Lung (tissue), 11 donors: ENCODE measurements at regions not wholly inside any gene's neighbourhood (a gene's known extent, or its start where the extent isn't known, plus 50 kb on each side); places are given as distances from the start of the nearest gene placed in this dataset.

ENCODE experiments used
- ATAC-seq: fragments of 200-7000 bp; cut with Tn5 transposase; one replicate; pipeline ENCODE4 v1.9.1; 2020; ENCODE audit warnings: moderate number of reproducible peaks; ENCODE audit not compliant: insufficient read depth, low FRiP score
- DNase-seq, 3 donors: peaks; one replicate each; pipeline ENCODE4 v3.0.0-alpha.2; 2013 to 2017
- H3K27ac ChIP-seq, 2 donors: one replicate each; pipeline ENCODE4 v1.5.1; 2013; ENCODE audit warnings: mild to moderate bottlenecking in 2 of 2, moderate library complexity in 2 of 2, control low read depth in 1 of 2, inconsistent platforms in 1 of 2, low read depth in 1 of 2, low read length in 1 of 2
- H3K27me3 ChIP-seq, 3 donors: one replicate each; pipeline ENCODE4 v1.5.1; 2013; ENCODE audit warnings: low read length in 2 of 3; ENCODE audit not compliant: control insufficient read depth in 3 of 3, insufficient read depth in 3 of 3
- H3K36me3 ChIP-seq, 4 donors: one replicate each; pipeline ENCODE4 v1.5.1; 2013; ENCODE audit warnings: low read length in 4 of 4, mild to moderate bottlenecking in 1 of 4, moderate library complexity in 1 of 4; ENCODE audit not compliant: control insufficient read depth in 4 of 4, insufficient read depth in 4 of 4
- H3K4me1 ChIP-seq, 5 donors: one replicate each; pipeline ENCODE4 v1.5.1; 2013; ENCODE audit warnings: low read length in 5 of 5, mild to moderate bottlenecking in 2 of 5, moderate library complexity in 1 of 5; ENCODE audit not compliant: control insufficient read depth in 5 of 5, insufficient read depth in 5 of 5
- H3K4me3 ChIP-seq: one replicate; pipeline ENCODE4 v1.5.1; 2013; ENCODE audit warnings: mild to moderate bottlenecking, control low read depth, moderate library complexity
- H3K9ac ChIP-seq, 2 donors: one replicate each; pipeline ENCODE4 v1.5.1; 2013; ENCODE audit warnings: low read length in 2 of 2, control low read depth in 1 of 2; ENCODE audit not compliant: insufficient read depth in 1 of 2
- H3K9me3 ChIP-seq, 4 donors: one replicate each; pipeline ENCODE4 v1.5.1; 2013; ENCODE audit warnings: low read length in 3 of 4, mild to moderate bottlenecking in 1 of 4, moderate library complexity in 1 of 4; ENCODE audit not compliant: control insufficient read depth in 4 of 4, insufficient read depth in 3 of 4
- WGBS, 2 donors: extraction: QIAGEN DNeasy Blood & Tissue Kit; methylation state at CpG; one replicate each; pipeline ENCODE4 v1.1.7; 2013; 5-methylcytosine and 5-hydroxymethylcytosine counted together
- TF ChIP-seq, protein P1 (sequence below): IDR thresholded peaks from 2 replicates; pipeline ENCODE4 v1.5.1; 2012; ENCODE audit warnings: mild to moderate bottlenecking; ENCODE audit errors: control extremely low read depth, extremely low read depth
- donor health status: control.
- donor health status: control.
- donor health status: Bipolar disorder and iron deficiency.
- donor health status: healthy.
- donor health status: DM: yes; HTN: yes; CAD: no.

DNA sequence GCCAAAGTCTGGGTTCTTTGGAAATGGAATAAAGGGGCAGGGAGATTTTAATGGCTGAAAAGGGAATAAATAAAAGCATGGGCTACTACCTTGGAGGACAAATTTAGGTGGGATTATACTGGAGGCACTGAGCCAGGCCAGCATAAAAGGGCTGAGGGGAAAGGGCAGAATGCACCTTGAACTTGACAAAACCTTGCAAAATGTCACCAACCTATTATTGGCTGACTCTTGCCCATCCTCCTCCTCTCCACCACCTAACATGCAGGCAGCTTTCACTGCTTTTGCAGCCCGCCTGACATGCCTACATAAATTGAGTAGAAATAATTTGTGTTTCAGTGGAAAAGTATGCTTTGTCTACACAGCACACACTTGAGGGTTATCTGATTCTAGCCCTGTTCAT is 65.3 kb upstream of the ABLIM1 start:
- Histone ChIP-seq H3K9me3 (no peaks in the 10 kb centered on the region), H3K27ac (peak overlapping the region in 1 of 2 donors; percentile 63), H3K4me3 (no peak overlapping the region), H3K36me3 (no peaks in the 10 kb centered on the region), H3K27me3 (no peaks in the 10 kb centered on the region), H3K4me1 (peaks cover 0 to 11% (median 2%) of the 10 kb centered on the region in 5 donors), H3K9ac (no peak overlapping the region)
- ATAC-seq, result no peak
- no peak for DNase-seq
- TF ChIP-seq, protein P1, sequence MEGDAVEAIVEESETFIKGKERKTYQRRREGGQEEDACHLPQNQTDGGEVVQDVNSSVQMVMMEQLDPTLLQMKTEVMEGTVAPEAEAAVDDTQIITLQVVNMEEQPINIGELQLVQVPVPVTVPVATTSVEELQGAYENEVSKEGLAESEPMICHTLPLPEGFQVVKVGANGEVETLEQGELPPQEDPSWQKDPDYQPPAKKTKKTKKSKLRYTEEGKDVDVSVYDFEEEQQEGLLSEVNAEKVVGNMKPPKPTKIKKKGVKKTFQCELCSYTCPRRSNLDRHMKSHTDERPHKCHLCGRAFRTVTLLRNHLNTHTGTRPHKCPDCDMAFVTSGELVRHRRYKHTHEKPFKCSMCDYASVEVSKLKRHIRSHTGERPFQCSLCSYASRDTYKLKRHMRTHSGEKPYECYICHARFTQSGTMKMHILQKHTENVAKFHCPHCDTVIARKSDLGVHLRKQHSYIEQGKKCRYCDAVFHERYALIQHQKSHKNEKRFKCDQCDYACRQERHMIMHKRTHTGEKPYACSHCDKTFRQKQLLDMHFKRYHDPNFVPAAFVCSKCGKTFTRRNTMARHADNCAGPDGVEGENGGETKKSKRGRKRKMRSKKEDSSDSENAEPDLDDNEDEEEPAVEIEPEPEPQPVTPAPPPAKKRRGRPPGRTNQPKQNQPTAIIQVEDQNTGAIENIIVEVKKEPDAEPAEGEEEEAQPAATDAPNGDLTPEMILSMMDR, result no peak
- 95 to 98% methylated on average over 1 of the region's 1 CpG for WGBS, 2 donors

DNA sequence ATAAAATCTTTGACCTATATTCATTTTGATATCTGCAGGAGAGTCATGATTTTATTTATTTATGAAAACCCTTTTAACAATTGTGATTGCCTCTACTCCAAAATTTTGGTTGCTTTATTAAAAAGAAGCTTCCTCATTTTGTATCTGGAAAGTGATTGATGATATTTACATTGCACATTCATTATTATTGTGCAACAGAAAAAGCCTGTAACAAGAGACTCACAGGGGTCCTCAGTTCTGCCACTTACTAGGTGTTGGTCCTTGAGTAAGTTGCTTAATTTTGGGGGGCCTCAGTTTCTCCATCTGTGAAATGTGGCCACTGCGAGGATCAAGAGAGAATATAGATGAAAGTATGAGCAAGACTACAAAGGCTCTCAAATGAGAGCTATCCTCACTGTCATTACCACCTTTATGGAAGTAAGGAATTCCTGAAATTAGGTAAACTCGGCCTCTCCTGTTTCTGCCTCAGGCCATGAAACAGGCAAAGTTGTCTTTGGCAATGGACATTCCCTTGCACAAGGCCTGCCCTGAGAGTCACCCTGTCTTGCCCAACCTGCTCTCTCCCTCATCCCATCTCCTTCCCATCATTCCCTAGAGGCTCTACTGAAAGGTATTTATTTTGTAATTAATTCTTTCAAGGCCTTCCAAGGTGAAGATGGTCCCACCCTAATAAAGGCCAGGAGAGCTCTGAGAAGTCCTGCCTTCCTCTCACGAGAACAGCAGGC is 66.1 kb upstream of the ABLIM1 start:
- WGBS, 2 donors, result 86 to 93% methylated on average over 3 of the region's 3 CpGs
- no peak for ATAC-seq
- Histone ChIP-seq H3K36me3 (no peaks in the 10 kb centered on the region), H3K9ac (no peak overlapping the region), H3K27ac (no peak overlapping the region), H3K4me3 (no peak overlapping the region), H3K4me1 (peaks cover 0 to 9% (median 1%) of the 10 kb centered on the region in 5 donors), H3K9me3 (no peaks in the 10 kb centered on the region), H3K27me3 (no peaks in the 10 kb centered on the region)
- TF ChIP-seq, protein P1, result no peak
- DNase-seq, result no peak

DNA sequence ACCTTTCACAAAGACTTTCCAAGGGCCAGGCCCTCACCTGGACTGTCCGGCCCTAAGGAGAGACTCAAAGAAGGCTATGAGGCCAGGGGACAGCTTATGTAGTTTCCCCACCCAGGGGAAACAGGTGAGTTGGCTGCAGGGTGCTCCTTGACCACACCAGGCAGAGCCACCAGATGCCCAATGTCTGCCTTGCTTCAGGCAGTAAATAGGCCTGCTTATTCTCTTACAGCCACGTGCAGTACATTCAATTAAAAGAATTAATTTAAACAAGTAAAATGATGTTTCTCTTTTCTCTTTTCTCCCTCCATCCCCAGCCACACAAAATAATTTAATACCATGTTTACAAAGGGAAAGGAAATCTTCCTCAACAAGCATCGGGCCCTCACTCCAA is 66.6 kb upstream of the ABLIM1 start:
- no peak overlapping the region for H3K4me3 ChIP-seq
- peaks cover 0 to 9% (median 0%) of the 10 kb centered on the region in 5 donors for H3K4me1 ChIP-seq
- TF ChIP-seq, protein P1, result no peak
- H3K27me3 ChIP-seq, result no peaks in the 10 kb centered on the region
- no peak overlapping the region for H3K27ac ChIP-seq
- no peak overlapping the region for H3K9ac ChIP-seq
- DNase-seq (no peak), ATAC-seq (no peak)
- no peaks in the 10 kb centered on the region for H3K9me3 ChIP-seq
- WGBS, 2 donors, result 85 to 91% methylated on average over 3 of the region's 3 CpGs
- no peaks in the 10 kb centered on the region for H3K36me3 ChIP-seq

DNA sequence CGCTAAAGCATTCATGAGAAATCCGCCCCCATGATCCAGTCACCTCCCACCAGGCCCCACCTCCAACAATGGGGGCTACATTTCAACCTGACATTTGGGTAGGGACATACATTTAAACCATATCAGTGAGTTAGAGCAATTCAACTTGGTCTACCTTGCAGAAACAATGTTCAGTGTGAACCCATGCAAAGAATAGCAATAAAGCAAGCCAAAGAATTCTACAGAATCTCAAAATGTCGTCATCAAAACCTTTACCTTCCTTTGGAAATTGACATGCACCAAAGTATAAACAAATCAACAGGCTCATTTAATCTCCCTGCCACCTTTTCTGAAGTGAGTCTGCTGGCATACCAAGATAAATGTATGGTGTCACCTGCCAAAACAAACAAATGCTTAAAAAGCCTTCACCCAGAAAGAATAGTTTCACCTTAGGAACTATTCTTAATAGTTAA is 68.8 kb upstream of the ABLIM1 start:
- no peaks in the 10 kb centered on the region for H3K27me3 ChIP-seq
- peaks cover 0 to 3% (median 0%) of the 10 kb centered on the region in 5 donors for H3K4me1 ChIP-seq
- TF ChIP-seq, protein P1, result no peak
- no peaks in the 10 kb centered on the region for H3K36me3 ChIP-seq
- H3K27ac ChIP-seq, result peak overlapping the region in 1 of 2 donors; percentile 3
- ATAC-seq (no peak), DNase-seq (no peak)
- H3K9me3 ChIP-seq, result no peaks in the 10 kb centered on the region
- no peak overlapping the region for H3K4me3 ChIP-seq
- WGBS, 2 donors, result 82 to 85% methylated on average over 3 of the region's 3 CpGs
- no peak overlapping the region for H3K9ac ChIP-seq
